A549 (cell line): ENCODE measurements at regions not wholly inside any gene's neighbourhood (a gene's known extent, or its start where the extent isn't known, plus 50 kb on each side); places are given as distances from the start of the nearest gene placed in this dataset.
A peak's percentile ranks its signal among the peaks of the same experiment; 100 is the strongest.

Experiments
- ATAC-seq, 2 experiments: fragments of 200-7000 bp in 1 of 2; fragments of >200 bp in 1 of 2; cut with Nextera tagmentation in 1 of 2; cut with Tn5 transposase in 1 of 2; 3 replicates each; pipeline versions ENCODE4 v1.8.0 to v1.9.1; 2018 to 2020; ENCODE audit warnings: mild to moderate bottlenecking in 1 of 2, moderate library complexity in 1 of 2
- CTCF ChIA-PET: fragments of 300-600 bp; sonication (Branson Sonifier 250); formaldehyde crosslinking; extraction: SDS; loops from one replicate; lab custom pipeline; 2021; ENCODE audit warnings: antibody characterized with exemption, inconsistent platforms; lab: Yijun Ruan, JAX
- POLR2A ChIA-PET: fragments of 350-600 bp; formaldehyde crosslinking; extraction: SDS; loops from one replicate; lab custom pipeline; 2021; ENCODE audit warnings: antibody characterized with exemption, inconsistent platforms; lab: Yijun Ruan, JAX
- DNase-seq, 2 experiments: peaks; one replicate each; pipeline versions ENCODE4 v3.0.0 to v3.0.0-alpha.2; 2011 to 2016; ENCODE audit warnings: low read depth in 1 of 2, low spot score in 1 of 2
- FAIRE-seq: peaks from 2 replicates; lab custom pipeline; 2011; peaks lifted over from hg19 to GRCh38; lab: Jason Lieb, UNC
- H3K27ac ChIP-seq, 2 experiments: fragments of >200 bp; sonication (Bioruptor Twin); formaldehyde crosslinking; 3 replicates each; pipeline ENCODE4 v1.5.1; 2016 to 2017
- H3K4me1 ChIP-seq: fragments of >200 bp; sonication (Bioruptor Twin); formaldehyde crosslinking; 3 replicates; pipeline ENCODE4 v1.6.1; 2016
- H3K4me2 ChIP-seq: fragments of >200 bp; sonication (Bioruptor Twin); formaldehyde crosslinking; 3 replicates; pipeline ENCODE4 v1.6.1; 2016
- H3K4me3 ChIP-seq: fragments of >200 bp; sonication (Bioruptor Twin); formaldehyde crosslinking; 3 replicates; pipeline ENCODE4 v1.5.1; 2016
- H3K9me3 ChIP-seq: fragments of >200 bp; sonication (Bioruptor Twin); formaldehyde crosslinking; 3 replicates; pipeline ENCODE4 v1.6.1; 2016
- BHLHE40 ChIP-seq: IDR thresholded peaks from 2 replicates; pipeline ENCODE4 v1.6.1; 2012; ENCODE audit warnings: low read depth, low read length, inconsistent platforms
- CBX2 ChIP-seq: fragments of 200-600 bp; sonication (generic); IDR thresholded peaks from 2 replicates; pipeline ENCODE4 v1.6.1; 2016; ENCODE audit warnings: low read depth, mild to moderate bottlenecking, borderline replicate concordance
- CHD2 ChIP-seq: fragments of 150-350 bp; IDR thresholded peaks from 2 replicates; pipeline ENCODE4 v1.6.1; 2014; ENCODE audit warnings: low read length; ENCODE audit not compliant: partially characterized antibody
- E2F6 ChIP-seq: IDR thresholded peaks from 2 replicates; pipeline ENCODE4 v1.6.1; 2012; ENCODE audit warnings: low read depth, borderline replicate concordance
- EHF ChIP-seq: fragments of 250-450 bp; sonication (Bioruptor Pico); IDR thresholded peaks from 2 replicates; pipeline ENCODE4 v1.5.0; 2020; ENCODE audit warnings: mild to moderate bottlenecking
- EHMT2 ChIP-seq: fragments of 200-600 bp; sonication (generic); IDR thresholded peaks from 2 replicates; pipeline ENCODE4 v1.6.1; 2016; ENCODE audit warnings: antibody characterized with exemption, low read depth, mild to moderate bottlenecking, moderate library complexity
- EP300 ChIP-seq, 2 experiments: fragments of >200 bp; sonication (Bioruptor Twin); formaldehyde crosslinking; IDR thresholded peaks; 2 replicates in 1 of 2; 3 replicates in 1 of 2; pipeline ENCODE4 v1.6.1; 2016 to 2017
- FOSL2 ChIP-seq, 2 experiments: fragments of 450-650 bp in 1 of 2; fragments of >200 bp in 1 of 2; sonication (Bioruptor Twin) in 1 of 2; formaldehyde crosslinking; IDR thresholded peaks; 2 replicates each; pipeline versions ENCODE4 v1.5.0 to v1.6.1; 2016 to 2020; ENCODE audit warnings: mild to moderate bottlenecking in 1 of 2, moderate library complexity in 1 of 2
- HEYL ChIP-seq: fragments of 250-450 bp; sonication (Bioruptor Pico); IDR thresholded peaks from 2 replicates; pipeline ENCODE4 v1.8.0; 2021; ENCODE audit warnings: mild to moderate bottlenecking, moderate library complexity
- HOXA7 ChIP-seq: fragments of 250-450 bp; sonication (Bioruptor Pico); IDR thresholded peaks from 2 replicates; pipeline ENCODE4 v1.5.0; 2020; ENCODE audit warnings: mild to moderate bottlenecking, moderate library complexity
- HOXB13 ChIP-seq: fragments of 250-450 bp; sonication (Bioruptor Pico); IDR thresholded peaks from 2 replicates; pipeline ENCODE4 v1.5.0; 2020; ENCODE audit warnings: low read depth, mild to moderate bottlenecking, moderate library complexity
- HOXB5 ChIP-seq: fragments of 250-450 bp; sonication (Bioruptor Pico); IDR thresholded peaks from 2 replicates; pipeline ENCODE4 v1.5.0; 2020; ENCODE audit warnings: mild to moderate bottlenecking, moderate library complexity
- JUNB ChIP-seq: fragments of >200 bp; sonication (Bioruptor Twin); formaldehyde crosslinking; IDR thresholded peaks from 2 replicates; pipeline ENCODE4 v1.6.1; 2016
- MAX ChIP-seq: IDR thresholded peaks from 2 replicates; pipeline ENCODE4 v1.6.1; 2012
- MAZ ChIP-seq: fragments of 150-350 bp; IDR thresholded peaks from 2 replicates; pipeline ENCODE4 v1.6.1; 2014; ENCODE audit warnings: antibody characterized with exemption, low read depth, low read length, borderline replicate concordance
- MYC ChIP-seq: IDR thresholded peaks from 2 replicates; pipeline ENCODE4 v1.6.1; 2012; ENCODE audit warnings: mild to moderate bottlenecking, inconsistent platforms, low read length, improper control_type of control experiment, borderline replicate concordance
- POLR2A ChIP-seq: IDR thresholded peaks from 2 replicates; pipeline ENCODE4 v1.6.1; 2012; ENCODE audit warnings: mild to moderate bottlenecking, low read length
- POLR2AphosphoS2 ChIP-seq: conservative IDR thresholded peaks from 2 replicates; pipeline ENCODE4 v1.6.1; 2012; ENCODE audit warnings: low read length, improper control_type of control experiment, inconsistent platforms
- TP53 ChIP-seq: fragments of 250-450 bp; sonication (Bioruptor Pico); IDR thresholded peaks from 2 replicates; pipeline ENCODE4 v1.5.0; 2021; ENCODE audit warnings: mild to moderate bottlenecking, moderate library complexity
- ZC3H11A ChIP-seq: fragments of 450-650 bp; IDR thresholded peaks from 2 replicates; pipeline ENCODE4 v1.6.1; 2014; ENCODE audit warnings: antibody characterized with exemption, mild to moderate bottlenecking
- ZNF302 ChIP-seq: fragments of 250-450 bp; sonication (Bioruptor Pico); IDR thresholded peaks from 2 replicates; pipeline ENCODE4 v1.9.0; 2021; ENCODE audit warnings: inconsistent platforms, mild to moderate bottlenecking, moderate library complexity
- ZSCAN20 ChIP-seq: fragments of 250-450 bp; sonication (Bioruptor Pico); IDR thresholded peaks from 2 replicates; pipeline ENCODE4 v1.8.0; 2022; ENCODE audit warnings: mild to moderate bottlenecking, moderate library complexity
- WGBS: methylation state at CpG from one replicate; pipeline ENCODE4 v1.1.6; 2017; ENCODE audit errors: missing lambda C conversion rate; 5-methylcytosine and 5-hydroxymethylcytosine counted together

GRCh38 chr5:124665625-124666024 is 80.8 kb downstream of the ZNF608 start:
- no peak for DNase-seq
- ATAC-seq = no peak
- H3K27ac ChIP-seq = no peak overlapping the region
- no peak overlapping the region for H3K4me2 ChIP-seq
- no peak overlapping the region for H3K4me3 ChIP-seq
- ChIA-PET POLR2A (no interaction called here), CTCF (no interaction called here)
- TF ChIP-seq EHF = no peak
- peaks cover 27% of the 10 kb centered on the region for H3K4me1 ChIP-seq
- H3K9me3 ChIP-seq = no peaks in the 10 kb centered on the region
- FAIRE-seq = no peak

- no peak for DNase-seq
- Histone ChIP-seq H3K4me2 (no peak overlapping the region), H3K9me3 (no peaks in the 10 kb centered on the region), H3K4me3 (no peak overlapping the region), H3K4me1 (peaks cover 32% of the 10 kb centered on the region), H3K27ac (no peak overlapping the region)
- no peak for ATAC-seq
- ChIA-PET POLR2A (no interaction called here), CTCF (no interaction called here)
- no peak for TF ChIP-seq EP300 (IDR thresholded peaks at IDR 0.05)
- no peak for TF ChIP-seq TP53 (CRISPR knock-in tag)
- no peak for TF ChIP-seq JUNB
- no peak for TF ChIP-seq ZNF302 (CRISPR knock-in tag)
- TF ChIP-seq E2F6 = no peak
- TF ChIP-seq MAZ = no peak
- TF ChIP-seq POLR2A = no peak
- FAIRE-seq = no peak
- WGBS = 85% methylated on average over 2 of the region's 2 CpGs
These were observed 81.4 kb downstream of the ZNF608 start for GRCh38 chr5:124665035-124665434.

GRCh38 chr5:124664287-124664686 is 82.2 kb downstream of the ZNF608 start:
- H3K4me1 ChIP-seq = peaks cover 40% of the 10 kb centered on the region
- DNase-seq = no peak
- no peak for ATAC-seq
- CTCF ChIA-PET = no interaction called here
- POLR2A ChIA-PET = no interaction called here
- no peak for TF ChIP-seq HOXB13 (CRISPR knock-in tag)
- TF ChIP-seq ZC3H11A = no peak
- TF ChIP-seq HOXA7 (CRISPR knock-in tag) = no peak
- TF ChIP-seq MYC = no peak
- no peak for TF ChIP-seq E2F6
- TF ChIP-seq BHLHE40 = no peak
- no peak for TF ChIP-seq JUNB
- no peak for TF ChIP-seq ZSCAN20 (CRISPR knock-in tag)
- TF ChIP-seq HEYL (CRISPR knock-in tag) = no peak
- no peak for TF ChIP-seq POLR2AphosphoS2
- TF ChIP-seq CBX2 = no peak
- no peak for TF ChIP-seq ZNF302 (CRISPR knock-in tag)
- TF ChIP-seq CHD2 = no peak
- no peak for TF ChIP-seq HOXB5 (CRISPR knock-in tag)
- TF ChIP-seq MAX = no peak
- TF ChIP-seq FOSL2 (IDR thresholded peaks at IDR 0.05) = no peak
- TF ChIP-seq FOSL2 (CRISPR knock-in tag; IDR thresholded peaks at IDR 0.05) = no peak
- H3K4me2 ChIP-seq = no peak overlapping the region
- no peak for FAIRE-seq
- no peak overlapping the region for H3K4me3 ChIP-seq
- no peaks in the 10 kb centered on the region for H3K9me3 ChIP-seq
- no peak overlapping the region; a peak in 1 of 6 replicates for H3K27ac ChIP-seq
- 76% methylated on average over 1 of the region's 1 CpG for whole genome bisulfite sequencing

GRCh38 chr5:124663101-124663506 is 83.3 kb downstream of the ZNF608 start:
- Histone ChIP-seq H3K9me3 (no peaks in the 10 kb centered on the region), H3K4me3 (no peak overlapping the region), H3K4me2 (peak overlapping the region; percentile 81), H3K27ac (peak overlapping the region; percentile 83 to 87), H3K4me1 (peaks cover 50% of the 10 kb centered on the region)
- POLR2A ChIA-PET = no interaction called here
- TF ChIP-seq EHMT2 (no peak), EHF (0 out of 2 replicates have a peak, but pooled peaks have one; percentile 32)
- ATAC-seq (no peak), FAIRE-seq (no peak), DNase-seq (no peak)
- WGBS = 82% methylated on average over 5 of the region's 5 CpGs
- CTCF ChIA-PET = no interaction called here
